HCEC 1CT (cell line): ENCODE measurements at regions not wholly inside any gene's neighbourhood (a gene's known extent, or its start where the extent isn't known, plus 50 kb on each side); places are given as distances from the start of the nearest gene placed in this dataset.

ENCODE experiments used
- DNase-seq: peaks from one replicate; pipeline ENCODE4 v3.0.0-alpha.2; 2017

DNA sequence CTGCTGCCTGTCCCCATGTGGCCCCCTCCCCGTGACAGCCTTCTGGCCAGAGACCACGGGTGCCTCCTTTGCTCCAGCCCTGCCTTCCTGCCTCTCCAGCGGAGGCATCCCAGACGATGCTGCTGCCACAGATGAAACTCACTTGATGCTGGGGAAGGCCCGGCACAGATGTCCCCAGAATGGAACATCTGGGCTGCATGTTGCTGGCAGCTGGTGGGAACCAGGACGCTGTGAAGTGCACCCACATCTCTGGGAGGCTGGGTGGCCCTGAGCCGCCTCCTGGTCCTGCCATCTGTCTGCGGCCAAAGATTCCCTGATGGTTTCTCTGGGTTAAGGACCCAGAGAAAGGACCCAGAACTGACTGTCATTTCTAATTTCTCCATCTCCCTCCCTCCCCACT, 51.9 kb upstream of the PTPRS start:
- DNase-seq = no peak

GRCh38 chr19:5393088-5393487, 52.5 kb upstream of the PTPRS start:
- no peak for DNase-seq

DNA sequence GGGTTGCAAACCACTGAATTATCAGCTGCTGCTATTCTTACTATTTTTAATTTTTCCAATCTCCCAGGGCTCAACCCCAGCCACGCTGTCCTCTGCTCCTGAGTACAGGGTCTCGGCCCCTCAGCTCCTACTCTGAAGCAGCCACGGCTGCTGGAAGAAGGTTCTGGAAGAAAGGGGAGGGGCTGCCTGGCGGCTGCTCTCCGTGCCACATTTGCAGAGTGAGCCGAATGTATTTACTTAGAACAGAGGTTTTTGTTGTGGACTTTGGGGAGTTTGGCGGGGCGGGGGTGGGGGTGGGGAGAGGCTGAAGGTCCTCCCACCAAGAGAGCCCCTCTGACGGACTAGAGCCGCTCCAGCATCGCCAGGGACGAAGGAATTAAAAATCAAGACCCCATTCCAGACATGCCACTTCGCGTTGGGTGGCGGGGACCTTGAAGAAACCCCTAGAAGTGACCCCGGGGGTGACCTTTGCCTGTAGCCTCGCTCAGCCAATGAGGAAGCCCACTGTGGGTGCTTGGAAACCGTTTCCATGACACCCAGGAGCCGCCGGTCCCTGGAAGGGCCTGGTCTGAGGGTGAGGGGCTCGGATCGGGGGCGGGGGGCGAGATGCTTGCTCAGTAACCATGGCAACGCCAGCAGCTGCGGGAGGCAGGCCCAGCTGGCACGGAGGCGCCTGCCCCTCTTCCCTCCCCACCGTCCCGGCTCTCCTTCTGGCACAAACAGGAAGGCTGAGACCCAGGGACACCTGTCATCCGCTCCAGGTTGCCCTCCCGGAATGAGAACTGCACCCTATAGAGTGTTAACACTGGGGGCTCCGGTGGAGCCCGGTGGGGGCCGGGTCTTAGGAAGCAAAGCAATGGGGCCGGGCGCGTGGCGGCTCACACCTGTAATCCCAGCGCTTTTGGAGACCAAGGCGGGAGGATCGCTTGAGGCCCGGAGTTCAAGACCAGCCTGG, 54.2 kb upstream of the PTPRS start:
- DNase-seq = no peak

DNA sequence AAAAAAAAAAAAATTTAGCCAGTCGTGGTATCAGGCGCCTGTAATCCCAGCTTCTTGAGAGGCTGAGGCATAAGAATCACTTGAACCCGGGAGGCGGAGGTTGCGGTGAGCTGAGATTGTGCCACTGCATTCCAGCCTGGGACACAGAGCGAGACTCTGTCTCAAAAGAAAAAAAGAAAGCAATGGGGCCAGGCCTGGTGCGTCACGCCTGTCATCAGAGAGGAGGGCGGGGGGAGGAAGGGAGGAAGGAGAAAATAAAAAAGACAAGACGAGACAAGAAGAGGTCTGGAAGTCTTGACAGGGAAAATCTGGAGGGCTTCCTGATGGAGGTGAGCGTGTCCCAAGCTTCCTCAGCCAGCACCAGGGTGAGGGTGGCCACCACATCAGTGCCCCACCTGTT, 54.9 kb upstream of the PTPRS start:
- no peak for DNase-seq

DNA sequence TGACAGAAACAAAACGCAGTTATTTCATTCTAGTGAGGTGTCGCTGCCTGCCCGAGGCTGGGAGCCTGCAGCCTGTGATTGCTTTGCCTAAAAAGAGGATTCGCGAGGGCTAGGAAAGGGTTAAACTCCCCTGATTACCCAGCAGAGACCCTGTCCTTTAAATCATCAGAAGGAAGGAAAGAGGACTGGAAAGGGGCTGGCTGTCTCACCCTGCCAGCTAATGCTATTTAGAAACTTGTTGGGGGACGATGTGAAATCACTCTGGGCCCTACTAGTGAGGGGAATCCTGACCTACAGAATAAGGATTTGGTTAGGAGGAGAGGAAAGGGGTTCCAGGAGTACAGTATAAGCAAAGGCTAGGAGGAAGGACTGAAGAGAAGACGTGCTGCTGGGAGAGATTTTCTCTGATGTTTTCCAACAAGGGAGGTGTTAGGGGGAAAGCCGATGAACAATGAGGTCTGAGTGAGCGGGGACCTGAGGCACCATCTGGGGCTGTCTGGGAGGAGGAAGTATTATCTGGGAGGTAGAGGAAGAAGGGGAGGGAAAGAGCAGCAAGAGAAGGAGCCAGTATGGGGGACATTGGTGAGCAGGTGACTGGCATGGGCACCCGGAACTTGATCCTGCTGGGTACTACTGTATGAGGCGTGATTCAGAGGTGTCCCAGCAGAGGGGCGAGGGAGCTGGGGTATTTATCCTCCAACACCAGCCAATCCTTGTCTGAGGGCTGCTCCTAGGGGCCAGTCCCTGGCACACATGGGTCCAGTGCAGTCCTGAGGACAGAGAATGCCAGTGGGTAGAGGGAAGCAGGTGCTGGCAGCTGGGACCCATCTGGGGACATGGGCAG, 55.7 kb upstream of the PTPRS start:
- no peak for DNase-seq

- no peak for DNase-seq
These were observed 56.4 kb upstream of the PTPRS start for GRCh38 chr19:5396963-5397362.

DNA sequence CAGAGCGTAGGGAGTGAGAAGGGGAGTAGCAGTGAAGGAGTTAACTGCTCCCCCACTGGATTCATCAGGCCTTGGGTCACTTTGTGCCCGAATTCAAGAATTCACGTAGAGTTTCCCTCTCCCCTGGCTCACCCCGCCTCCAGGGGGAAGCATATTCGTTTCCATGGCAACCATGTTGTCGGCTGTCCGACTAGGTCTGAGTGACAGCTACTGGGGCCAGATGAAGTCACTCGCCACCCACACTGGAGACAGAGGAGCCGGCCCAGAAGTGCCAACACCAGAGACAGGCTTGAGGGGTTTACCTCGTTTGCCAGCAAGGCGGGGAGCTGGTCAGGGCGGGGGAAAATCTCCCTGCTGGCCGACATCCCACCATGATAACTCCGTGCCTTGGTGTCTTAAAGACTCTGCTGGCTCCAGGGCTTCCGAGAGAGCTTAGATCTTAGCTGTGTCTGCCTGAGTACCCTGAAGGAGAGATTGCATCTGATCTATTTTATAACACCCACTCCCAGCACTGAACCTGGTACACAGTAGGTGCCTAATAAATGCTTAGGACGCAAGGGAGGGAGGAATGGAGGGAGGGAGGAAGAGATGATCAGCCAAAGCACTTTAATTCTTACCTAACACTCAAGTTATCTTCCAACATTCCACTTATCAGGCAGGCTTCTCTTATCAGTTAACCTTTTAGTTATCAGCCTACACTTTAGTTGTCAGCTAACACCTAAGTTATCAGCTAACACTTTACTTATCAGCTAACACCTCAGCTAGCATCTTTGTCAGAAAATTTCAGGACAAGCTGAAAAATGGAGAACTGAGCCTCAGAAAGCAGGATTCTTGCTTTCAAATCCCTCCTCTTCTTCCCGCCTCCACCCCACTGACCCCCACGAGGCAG, 57.2 kb upstream of the ZNRF4 start:
- no peak for DNase-seq

DNA sequence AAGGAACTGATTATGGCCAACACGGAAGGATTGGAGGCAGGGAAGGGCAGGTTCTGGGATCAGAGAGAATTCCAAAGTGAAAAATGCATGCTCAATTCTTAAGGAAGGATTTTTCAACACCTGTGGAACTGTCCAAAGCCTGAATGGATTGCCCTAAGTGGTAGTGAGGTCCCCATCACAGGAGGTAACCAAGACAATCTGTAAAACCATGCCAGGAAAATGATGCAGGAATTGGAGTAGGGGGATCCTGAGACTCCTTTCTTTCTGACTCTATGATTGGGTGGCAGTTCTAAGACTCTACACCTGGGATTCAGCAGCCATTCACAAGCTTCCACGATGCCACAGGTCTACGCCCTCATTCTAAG, 56.5 kb upstream of the ZNRF4 start:
- DNase-seq = no peak

GRCh38 chr19:5403968-5404640, 51.1 kb upstream of the ZNRF4 start:
- peak; percentile 65 for DNase-seq
